Lung (tissue), 11 donors: ENCODE measurements at regions not wholly inside any gene's neighbourhood (a gene's known extent, or its start where the extent isn't known, plus 50 kb on each side); places are given as distances from the start of the nearest gene placed in this dataset.
A peak's percentile ranks its signal among the peaks of the same experiment; 100 is the strongest.

Experiments used
- ATAC-seq: fragments of 200-7000 bp; cut with Tn5 transposase; one replicate; pipeline ENCODE4 v1.9.1; 2020; ENCODE audit warnings: moderate number of reproducible peaks; ENCODE audit not compliant: insufficient read depth, low FRiP score
- DNase-seq, 3 donors: peaks; one replicate each; pipeline ENCODE4 v3.0.0-alpha.2; 2013 to 2017
- H3K27ac ChIP-seq, 2 donors: one replicate each; pipeline ENCODE4 v1.5.1; 2013; ENCODE audit warnings: mild to moderate bottlenecking in 2 of 2, moderate library complexity in 2 of 2, control low read depth in 1 of 2, inconsistent platforms in 1 of 2, low read depth in 1 of 2, low read length in 1 of 2
- H3K27me3 ChIP-seq, 3 donors: one replicate each; pipeline ENCODE4 v1.5.1; 2013; ENCODE audit warnings: low read length in 2 of 3; ENCODE audit not compliant: control insufficient read depth in 3 of 3, insufficient read depth in 3 of 3
- H3K36me3 ChIP-seq, 4 donors: one replicate each; pipeline ENCODE4 v1.5.1; 2013; ENCODE audit warnings: low read length in 4 of 4, mild to moderate bottlenecking in 1 of 4, moderate library complexity in 1 of 4; ENCODE audit not compliant: control insufficient read depth in 4 of 4, insufficient read depth in 4 of 4
- H3K4me1 ChIP-seq, 5 donors: one replicate each; pipeline ENCODE4 v1.5.1; 2013; ENCODE audit warnings: low read length in 5 of 5, mild to moderate bottlenecking in 2 of 5, moderate library complexity in 1 of 5; ENCODE audit not compliant: control insufficient read depth in 5 of 5, insufficient read depth in 5 of 5
- H3K4me3 ChIP-seq: one replicate; pipeline ENCODE4 v1.5.1; 2013; ENCODE audit warnings: mild to moderate bottlenecking, control low read depth, moderate library complexity
- H3K9ac ChIP-seq, 2 donors: one replicate each; pipeline ENCODE4 v1.5.1; 2013; ENCODE audit warnings: low read length in 2 of 2, control low read depth in 1 of 2; ENCODE audit not compliant: insufficient read depth in 1 of 2
- H3K9me3 ChIP-seq, 4 donors: one replicate each; pipeline ENCODE4 v1.5.1; 2013; ENCODE audit warnings: low read length in 3 of 4, mild to moderate bottlenecking in 1 of 4, moderate library complexity in 1 of 4; ENCODE audit not compliant: control insufficient read depth in 4 of 4, insufficient read depth in 3 of 4
- WGBS, 2 donors: extraction: QIAGEN DNeasy Blood & Tissue Kit; methylation state at CpG; one replicate each; pipeline ENCODE4 v1.1.7; 2013; 5-methylcytosine and 5-hydroxymethylcytosine counted together
- TF ChIP-seq, protein P1 (sequence below): IDR thresholded peaks from 2 replicates; pipeline ENCODE4 v1.5.1; 2012; ENCODE audit warnings: mild to moderate bottlenecking; ENCODE audit errors: control extremely low read depth, extremely low read depth
- donor health status: control.
- donor health status: control.
- donor health status: Bipolar disorder and iron deficiency.
- donor health status: healthy.
- donor health status: DM: yes; HTN: yes; CAD: no.

DNA sequence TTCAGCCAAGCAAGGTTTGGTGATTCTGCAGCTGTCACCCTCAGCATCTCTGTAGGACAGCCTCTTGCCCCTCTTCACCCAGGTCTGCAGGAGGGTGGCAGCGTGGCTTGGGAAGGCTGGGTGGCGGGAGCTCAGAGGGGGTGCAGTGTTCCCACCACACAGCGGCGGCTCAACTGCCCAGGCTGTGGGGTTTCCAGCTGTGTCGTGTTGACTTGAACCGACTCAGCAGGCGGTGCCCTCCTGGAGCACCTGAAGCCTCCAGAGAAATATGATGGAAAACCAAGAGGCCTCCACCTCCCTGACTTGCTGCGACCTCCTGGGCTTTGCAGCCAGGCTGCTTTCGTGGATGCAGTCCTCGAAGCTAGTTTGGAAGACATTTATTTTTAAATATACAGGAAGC lies 68.0 kb upstream of the KLF6 start:
- H3K36me3 ChIP-seq, result no peaks in the 10 kb centered on the region
- H3K9ac ChIP-seq, result no peak overlapping the region
- ATAC-seq (no peak), DNase-seq (no peak)
- H3K4me1 ChIP-seq, result peaks cover 2 to 17% (median 6%) of the 10 kb centered on the region in 5 donors
- WGBS, 2 donors, result 67 to 85% methylated on average over 10 of the region's 10 CpGs
- no peaks in the 10 kb centered on the region for H3K27me3 ChIP-seq
- no peaks in the 10 kb centered on the region for H3K9me3 ChIP-seq
- TF ChIP-seq, protein P1, sequence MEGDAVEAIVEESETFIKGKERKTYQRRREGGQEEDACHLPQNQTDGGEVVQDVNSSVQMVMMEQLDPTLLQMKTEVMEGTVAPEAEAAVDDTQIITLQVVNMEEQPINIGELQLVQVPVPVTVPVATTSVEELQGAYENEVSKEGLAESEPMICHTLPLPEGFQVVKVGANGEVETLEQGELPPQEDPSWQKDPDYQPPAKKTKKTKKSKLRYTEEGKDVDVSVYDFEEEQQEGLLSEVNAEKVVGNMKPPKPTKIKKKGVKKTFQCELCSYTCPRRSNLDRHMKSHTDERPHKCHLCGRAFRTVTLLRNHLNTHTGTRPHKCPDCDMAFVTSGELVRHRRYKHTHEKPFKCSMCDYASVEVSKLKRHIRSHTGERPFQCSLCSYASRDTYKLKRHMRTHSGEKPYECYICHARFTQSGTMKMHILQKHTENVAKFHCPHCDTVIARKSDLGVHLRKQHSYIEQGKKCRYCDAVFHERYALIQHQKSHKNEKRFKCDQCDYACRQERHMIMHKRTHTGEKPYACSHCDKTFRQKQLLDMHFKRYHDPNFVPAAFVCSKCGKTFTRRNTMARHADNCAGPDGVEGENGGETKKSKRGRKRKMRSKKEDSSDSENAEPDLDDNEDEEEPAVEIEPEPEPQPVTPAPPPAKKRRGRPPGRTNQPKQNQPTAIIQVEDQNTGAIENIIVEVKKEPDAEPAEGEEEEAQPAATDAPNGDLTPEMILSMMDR, result no peak
- H3K27ac ChIP-seq, result peak overlapping the region; percentile 66 to 98
- H3K4me3 ChIP-seq, result no peak overlapping the region

DNA sequence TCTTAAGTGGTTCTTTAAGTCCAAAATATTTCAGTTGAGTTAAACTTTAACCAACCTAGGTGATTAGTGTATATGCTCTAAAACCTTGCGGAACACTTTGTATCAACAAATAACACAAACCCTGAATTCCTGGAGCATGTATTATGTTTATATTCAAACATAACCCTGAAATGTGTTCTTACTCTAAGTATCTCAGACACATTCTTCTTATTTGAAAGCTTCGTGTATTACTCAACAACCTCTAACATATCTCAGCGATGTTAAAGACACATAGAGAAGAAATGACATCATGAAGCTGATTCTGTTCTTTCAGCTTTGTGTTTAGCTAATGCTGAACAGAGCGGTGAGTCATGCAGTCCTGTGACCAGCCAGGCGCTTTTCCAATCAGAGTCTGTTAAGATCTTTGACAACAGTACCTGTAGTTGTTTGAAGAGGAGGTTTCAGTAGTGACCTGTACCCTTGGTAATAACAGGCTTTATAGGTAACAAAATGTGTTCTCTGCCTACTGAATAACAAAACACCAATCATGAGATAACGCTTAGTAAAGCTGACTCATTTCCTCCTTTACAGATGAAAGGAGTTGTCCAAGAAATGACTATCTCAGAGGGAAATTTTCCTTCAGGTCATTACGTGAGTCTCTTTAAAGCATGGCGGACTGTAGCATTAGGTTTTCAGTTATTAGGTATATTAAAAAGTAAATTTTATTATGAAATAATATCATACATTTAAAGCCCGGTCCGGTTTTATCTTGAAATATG lies 67.3 kb upstream of the KLF6 start:
- Histone ChIP-seq H3K36me3 (no peaks in the 10 kb centered on the region), H3K4me1 (peaks cover 4 to 17% (median 6%) of the 10 kb centered on the region in 5 donors), H3K4me3 (no peak overlapping the region), H3K9me3 (no peaks in the 10 kb centered on the region), H3K27me3 (no peaks in the 10 kb centered on the region), H3K27ac (peak overlapping the region; percentile 57 to 66), H3K9ac (no peak overlapping the region)
- DNase-seq (peak; percentile 62 to 88 (median 78)), ATAC-seq (peak; percentile 81)
- TF ChIP-seq, protein P1, result no peak
- WGBS, 2 donors, result 25 to 42% methylated on average over 10 of the region's 10 CpGs

DNA sequence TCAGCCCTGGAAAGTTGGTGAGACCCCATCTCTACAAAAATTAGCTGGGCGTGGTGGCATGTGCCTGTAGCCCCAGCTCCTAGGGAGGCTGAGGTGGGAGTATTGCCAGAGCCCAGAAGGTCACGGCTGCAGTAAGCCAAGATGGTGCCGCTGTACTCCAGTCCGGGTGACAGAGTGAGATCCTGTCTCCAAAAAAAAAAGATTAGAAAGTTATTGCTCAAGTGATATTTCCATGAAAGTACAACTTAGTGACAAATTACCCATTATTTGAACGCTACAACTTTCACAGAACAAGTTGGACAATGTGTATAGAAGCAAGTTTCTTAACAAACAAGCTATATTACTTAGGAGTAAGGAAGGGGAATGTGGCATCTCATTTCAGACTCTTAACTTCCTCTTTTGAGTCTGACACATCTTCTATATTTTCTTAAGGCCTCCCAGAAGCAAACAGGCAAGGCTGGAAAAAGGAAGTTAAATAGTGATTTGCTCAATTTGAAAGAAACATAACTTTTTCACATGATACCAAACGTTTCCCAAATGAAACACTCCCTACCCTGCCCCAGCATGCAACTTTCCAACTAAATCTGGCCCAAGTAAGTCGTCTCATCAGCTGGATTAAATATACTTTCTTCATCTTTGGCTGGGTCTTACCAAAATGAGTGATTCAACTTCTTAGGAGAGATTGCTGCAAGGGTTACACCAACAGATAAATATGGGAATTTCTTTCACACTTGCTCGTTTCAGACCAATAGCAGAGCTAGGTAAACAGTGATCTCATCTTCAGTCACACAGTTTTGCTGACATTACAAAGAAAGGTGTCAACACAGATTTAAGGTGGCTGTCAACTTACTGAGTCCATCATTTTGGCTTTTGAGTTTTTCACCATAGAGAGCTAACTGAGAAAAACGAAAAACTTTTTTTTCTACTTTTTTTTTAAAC lies 66.3 kb upstream of the KLF6 start:
- H3K27ac ChIP-seq, result peak overlapping the region in 1 of 2 donors; percentile 96
- H3K36me3 ChIP-seq, result no peaks in the 10 kb centered on the region
- TF ChIP-seq, protein P1, result no peak
- WGBS, 2 donors, result 45 to 54% methylated on average over 9 of the region's 9 CpGs
- no peak overlapping the region for H3K9ac ChIP-seq
- DNase-seq (no peak), ATAC-seq (peak; percentile 10)
- no peaks in the 10 kb centered on the region for H3K27me3 ChIP-seq
- peaks cover 4 to 17% (median 6%) of the 10 kb centered on the region in 5 donors for H3K4me1 ChIP-seq
- no peaks in the 10 kb centered on the region for H3K9me3 ChIP-seq
- no peak overlapping the region for H3K4me3 ChIP-seq
